GM13977 (cell line): ENCODE measurements at regions not wholly inside any gene's neighbourhood (a gene's known extent, or its start where the extent isn't known, plus 50 kb on each side); places are given as distances from the start of the nearest gene placed in this dataset.
A peak's percentile ranks its signal among the peaks of the same experiment; 100 is the strongest.

Experiments
- DNase-seq: peaks from one replicate; pipeline ENCODE4 v3.0.0; 2012; ENCODE audit warnings: low spot score
- CTCF ChIP-seq: IDR thresholded peaks from 2 replicates; pipeline ENCODE4 v1.5.1; 2012; ENCODE audit warnings: mild to moderate bottlenecking, control low read depth; ENCODE audit not compliant: insufficient read depth; ENCODE audit errors: extremely low read depth, missing control alignments
- in situ Hi-C: fragments of 300-500 bp; cut with MboI; formaldehyde crosslinking; loops from one replicate; pipeline ENCODE4 v1.12.0; 2022; ENCODE audit warnings: low sequenced_read_pairs, low pct_unique_long_range_greater_than_20kb, mixed read lengths, inconsistent platforms; ENCODE audit not compliant: unreplicated experiment

- no peak for TF ChIP-seq CTCF
- DNase-seq, result no peak
- in situ Hi-C loops, result no loop called here
Observed at GRCh38 chr5:74295141-74295540, 345.4 kb downstream of the ENC1 start.

- in situ Hi-C loops, result no loop called here
- DNase-seq, result peak; percentile 2
- TF ChIP-seq CTCF, result no peak
Observed at GRCh38 chr5:74294231-74294705, 346.3 kb downstream of the ENC1 start.

- no peak for DNase-seq
- in situ Hi-C loops, result no loop called here
- no peak for TF ChIP-seq CTCF
Observed at GRCh38 chr5:74293182-74293581, 347.3 kb downstream of the ENC1 start.

- DNase-seq, result no peak
- in situ Hi-C loops, result no loop called here
- no peak for TF ChIP-seq CTCF
Observed at GRCh38 chr5:74290634-74291241, 349.8 kb downstream of the ENC1 start.

GRCh38 chr5:74289691-74290090 lies 350.8 kb downstream of the ENC1 start:
- no peak for TF ChIP-seq CTCF
- in situ Hi-C loops, result no loop called here
- no peak for DNase-seq

- TF ChIP-seq CTCF, result no peak
- no peak for DNase-seq
- in situ Hi-C loops, result no loop called here
Observed at GRCh38 chr5:74289238-74289637, 351.3 kb downstream of the ENC1 start.
